ENCODE measurements at regions not wholly inside any gene's neighbourhood (a gene's known extent, or its start where the extent isn't known, plus 50 kb on each side); places are given as distances from the start of the nearest gene placed in this dataset.

DNA sequence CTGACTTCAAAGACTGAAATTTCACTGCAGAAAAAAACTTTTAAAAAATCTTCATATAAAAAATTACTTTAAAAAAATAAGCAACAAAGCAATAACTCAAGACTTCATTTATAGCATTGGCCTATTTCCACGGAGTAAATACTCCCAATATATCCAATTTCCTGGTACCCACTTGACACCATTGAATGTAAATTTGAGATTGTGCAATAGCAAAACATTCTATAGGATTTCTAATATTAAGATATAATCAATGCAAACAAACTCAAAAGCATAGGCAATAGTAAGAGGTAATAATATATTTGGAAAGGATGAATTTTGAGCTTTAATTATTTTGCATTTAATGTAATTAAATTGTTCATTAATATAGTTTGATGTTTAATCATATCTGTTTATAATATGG lies 148.0 kb upstream of the CNTN6 start:
- no peaks in the 10 kb centered on the region for H3K4me1 Mint-ChIP-seq (ENCODE audit: unreplicated experiment)
- DNase-seq (ENCODE audit: low spot score) = no peak
- TF ChIP-seq, protein P1, sequence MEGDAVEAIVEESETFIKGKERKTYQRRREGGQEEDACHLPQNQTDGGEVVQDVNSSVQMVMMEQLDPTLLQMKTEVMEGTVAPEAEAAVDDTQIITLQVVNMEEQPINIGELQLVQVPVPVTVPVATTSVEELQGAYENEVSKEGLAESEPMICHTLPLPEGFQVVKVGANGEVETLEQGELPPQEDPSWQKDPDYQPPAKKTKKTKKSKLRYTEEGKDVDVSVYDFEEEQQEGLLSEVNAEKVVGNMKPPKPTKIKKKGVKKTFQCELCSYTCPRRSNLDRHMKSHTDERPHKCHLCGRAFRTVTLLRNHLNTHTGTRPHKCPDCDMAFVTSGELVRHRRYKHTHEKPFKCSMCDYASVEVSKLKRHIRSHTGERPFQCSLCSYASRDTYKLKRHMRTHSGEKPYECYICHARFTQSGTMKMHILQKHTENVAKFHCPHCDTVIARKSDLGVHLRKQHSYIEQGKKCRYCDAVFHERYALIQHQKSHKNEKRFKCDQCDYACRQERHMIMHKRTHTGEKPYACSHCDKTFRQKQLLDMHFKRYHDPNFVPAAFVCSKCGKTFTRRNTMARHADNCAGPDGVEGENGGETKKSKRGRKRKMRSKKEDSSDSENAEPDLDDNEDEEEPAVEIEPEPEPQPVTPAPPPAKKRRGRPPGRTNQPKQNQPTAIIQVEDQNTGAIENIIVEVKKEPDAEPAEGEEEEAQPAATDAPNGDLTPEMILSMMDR (IDR thresholded peaks at IDR 0.05; ENCODE audit: unreplicated experiment) = no peak
- H3K36me3 Mint-ChIP-seq (ENCODE audit: low read depth, unreplicated experiment) = no peaks in the 10 kb centered on the region
- H3K9me3 Mint-ChIP-seq (ENCODE audit: unreplicated experiment) = peaks cover 15% of the 10 kb centered on the region
- H3K4me3 Mint-ChIP-seq (ENCODE audit: unreplicated experiment) = no peak overlapping the region
- H3K27ac Mint-ChIP-seq (ENCODE audit: unreplicated experiment) = no peak overlapping the region
- H3K27me3 Mint-ChIP-seq (ENCODE audit: unreplicated experiment) = peaks cover 1% of the 10 kb centered on the region

DNA sequence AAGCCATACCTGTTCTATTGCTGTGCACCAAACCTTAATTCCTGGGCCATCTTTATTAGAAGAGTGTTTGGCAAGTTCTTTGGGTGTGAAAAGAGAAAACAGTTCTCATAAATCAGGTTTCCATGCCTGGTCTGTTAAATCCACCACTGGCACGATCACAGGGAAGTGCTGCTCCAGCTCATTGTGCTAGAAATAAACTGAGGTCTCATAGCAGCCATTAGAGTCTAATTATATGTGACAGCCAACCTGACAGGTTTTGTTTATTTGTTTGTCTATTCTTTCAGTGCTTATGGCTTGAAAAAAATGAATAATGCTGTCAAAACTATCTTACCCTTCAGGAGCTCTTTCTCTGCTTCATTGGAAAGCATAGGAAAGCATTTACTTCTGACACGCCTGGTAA lies 147.1 kb upstream of the CNTN6 start:
- Mint-ChIP-seq H3K27ac (ENCODE audit: unreplicated experiment) (no peak overlapping the region), H3K9me3 (ENCODE audit: unreplicated experiment) (peaks cover 9% of the 10 kb centered on the region), H3K27me3 (ENCODE audit: unreplicated experiment) (no peaks in the 10 kb centered on the region), H3K36me3 (ENCODE audit: low read depth, unreplicated experiment) (no peaks in the 10 kb centered on the region), H3K4me1 (ENCODE audit: unreplicated experiment) (no peaks in the 10 kb centered on the region), H3K4me3 (ENCODE audit: unreplicated experiment) (no peak overlapping the region)
- TF ChIP-seq, protein P1 (IDR thresholded peaks at IDR 0.05; ENCODE audit: unreplicated experiment) = no peak
- no peak for DNase-seq (ENCODE audit: low spot score)

DNA sequence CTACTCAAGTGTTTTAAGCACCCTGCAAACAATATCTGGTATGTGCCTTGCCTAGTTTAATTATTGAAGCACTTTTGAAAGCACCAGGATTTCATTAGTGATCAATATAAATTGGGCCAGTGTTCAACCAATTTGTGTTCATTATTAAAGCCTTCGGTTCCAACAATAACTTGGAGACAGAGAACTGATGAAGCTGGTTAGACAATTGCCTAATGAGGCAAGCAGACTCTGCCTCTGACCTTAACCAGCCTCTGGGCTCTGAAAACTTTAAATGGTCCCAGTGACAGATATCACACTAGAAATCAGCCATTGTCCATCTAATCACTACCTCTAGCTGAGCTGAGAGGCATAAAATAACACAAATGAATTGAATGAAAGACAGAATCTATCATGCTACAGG lies 139.9 kb upstream of the CNTN6 start:
- Mint-ChIP-seq H3K36me3 (ENCODE audit: low read depth, unreplicated experiment) (no peaks in the 10 kb centered on the region), H3K4me1 (ENCODE audit: unreplicated experiment) (no peaks in the 10 kb centered on the region), H3K27ac (ENCODE audit: unreplicated experiment) (no peak overlapping the region), H3K9me3 (ENCODE audit: unreplicated experiment) (peaks cover 16% of the 10 kb centered on the region), H3K27me3 (ENCODE audit: unreplicated experiment) (peaks cover 2% of the 10 kb centered on the region), H3K4me3 (ENCODE audit: unreplicated experiment) (no peak overlapping the region)
- TF ChIP-seq, protein P1 (IDR thresholded peaks at IDR 0.05; ENCODE audit: unreplicated experiment) = no peak
- no peak for DNase-seq (ENCODE audit: low spot score)

DNA sequence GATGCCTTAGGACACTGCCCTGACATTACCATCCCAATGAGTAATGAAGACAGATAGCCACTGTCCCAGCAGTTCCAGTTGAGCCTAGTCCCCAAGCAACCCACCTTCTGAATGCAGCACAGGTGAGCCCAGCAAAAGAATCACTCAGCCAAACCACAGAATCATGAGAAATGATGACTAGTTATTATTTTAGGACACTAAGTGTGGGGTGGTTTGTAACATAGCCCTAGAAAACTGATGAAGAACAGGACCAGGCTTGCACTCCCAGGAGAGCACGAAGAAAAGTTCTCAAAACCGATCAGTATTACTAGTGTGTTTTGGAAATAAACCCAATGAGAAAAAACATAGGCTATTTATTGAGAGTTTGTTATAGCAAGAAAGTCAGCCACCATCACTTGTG lies 129.6 kb upstream of the CNTN6 start:
- peaks cover 54% of the 10 kb centered on the region for H3K9me3 Mint-ChIP-seq (ENCODE audit: unreplicated experiment)
- no peaks in the 10 kb centered on the region for H3K4me1 Mint-ChIP-seq (ENCODE audit: unreplicated experiment)
- peaks cover 7% of the 10 kb centered on the region for H3K36me3 Mint-ChIP-seq (ENCODE audit: low read depth, unreplicated experiment)
- peaks cover 1% of the 10 kb centered on the region for H3K27me3 Mint-ChIP-seq (ENCODE audit: unreplicated experiment)
- TF ChIP-seq, protein P1 (IDR thresholded peaks at IDR 0.05; ENCODE audit: unreplicated experiment) = no peak
- DNase-seq (ENCODE audit: low spot score) = no peak
- no peak overlapping the region for H3K27ac Mint-ChIP-seq (ENCODE audit: unreplicated experiment)
- H3K4me3 Mint-ChIP-seq (ENCODE audit: unreplicated experiment) = no peak overlapping the region

DNA sequence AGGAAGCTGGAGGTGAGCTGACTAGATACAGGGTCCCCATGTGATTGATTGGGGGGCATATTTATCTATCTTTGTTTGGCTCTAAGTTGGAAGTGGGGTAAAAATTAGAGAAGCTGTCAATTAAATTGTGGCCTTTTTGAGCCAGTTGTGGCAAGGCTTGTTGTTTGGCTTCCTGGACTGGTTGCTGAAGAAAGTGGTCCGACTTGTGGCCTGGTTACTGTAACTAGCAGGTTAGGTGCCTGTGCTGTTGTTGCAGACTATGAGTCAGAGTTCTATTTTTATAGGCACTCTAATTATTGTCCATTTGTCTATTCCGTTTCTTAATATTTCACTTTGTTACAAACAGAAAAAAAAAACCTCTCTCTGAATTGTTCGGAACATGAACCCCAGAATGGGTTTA lies 129.1 kb upstream of the CNTN6 start:
- peaks cover 2% of the 10 kb centered on the region for H3K27me3 Mint-ChIP-seq (ENCODE audit: unreplicated experiment)

More for the DNA sequence above, 129.1 kb upstream of the CNTN6 start:
- no peak for DNase-seq (ENCODE audit: low spot score)
- TF ChIP-seq, protein P1 (IDR thresholded peaks at IDR 0.05; ENCODE audit: unreplicated experiment) = no peak
- Mint-ChIP-seq H3K4me3 (ENCODE audit: unreplicated experiment) (no peak overlapping the region), H3K36me3 (ENCODE audit: low read depth, unreplicated experiment) (peaks cover 7% of the 10 kb centered on the region), H3K9me3 (ENCODE audit: unreplicated experiment) (peaks cover 55% of the 10 kb centered on the region), H3K27ac (ENCODE audit: unreplicated experiment) (no peak overlapping the region), H3K4me1 (ENCODE audit: unreplicated experiment) (no peaks in the 10 kb centered on the region)

All from endothelial cell (in vitro differentiated cells).